GM12874 (cell line): ENCODE measurements at regions not wholly inside any gene's neighbourhood (a gene's known extent, or its start where the extent isn't known, plus 50 kb on each side); places are given as distances from the start of the nearest gene placed in this dataset.

Experiments
- CTCF ChIP-seq: IDR thresholded peaks from 2 replicates; pipeline ENCODE4 v1.5.1; 2011; ENCODE audit warnings: low read depth, mild to moderate bottlenecking, control low read depth, low read length, moderate library complexity; ENCODE audit not compliant: insufficient read depth

- TF ChIP-seq CTCF, result no peak
These were observed 139.3 kb upstream of the IPO9 start for GRCh38 chr1:201689647-201690046.

GRCh38 chr1:201690528-201690927 is 138.4 kb upstream of the IPO9 start:
- no peak for TF ChIP-seq CTCF

GRCh38 chr1:201691716-201692554 is 137.0 kb upstream of the IPO9 start:
- no peak for TF ChIP-seq CTCF

GRCh38 chr1:201692555-201693394 is 136.2 kb upstream of the IPO9 start:
- no peak for TF ChIP-seq CTCF

- TF ChIP-seq CTCF, result no peak
These were observed 134.9 kb upstream of the IPO9 start for GRCh38 chr1:201693890-201694607.

GRCh38 chr1:201694608-201695335 is 134.2 kb upstream of the IPO9 start:
- no peak for TF ChIP-seq CTCF
